Neural progenitor cell (in vitro differentiated cells): ENCODE measurements at regions not wholly inside any gene's neighbourhood (a gene's known extent, or its start where the extent isn't known, plus 50 kb on each side); places are given as distances from the start of the nearest gene placed in this dataset.

ENCODE experiments used
- DNase-seq: peaks from one replicate; pipeline ENCODE4 v3.0.0-alpha.2; 2016; ENCODE audit warnings: low spot score
- H2AFZ ChIP-seq: fragments of 200-600 bp; sonication (generic); replicated peaks from 2 replicates; pipeline ENCODE4 v1.6.1; 2016; ENCODE audit warnings: antibody characterized with exemption
- H3F3A ChIP-seq: fragments of 200-600 bp; sonication (generic); 2 replicates; pipeline ENCODE4 v1.6.1; 2016; ENCODE audit warnings: antibody characterized with exemption, low read depth
- H3K27ac ChIP-seq: fragments of 200-600 bp; sonication (generic); 2 replicates; pipeline ENCODE4 v1.5.1; 2016; ENCODE audit warnings: mild to moderate bottlenecking
- H3K27me3 ChIP-seq: fragments of 200-600 bp; sonication (generic); 2 replicates; pipeline ENCODE4 v1.6.1; 2016; ENCODE audit warnings: mild to moderate bottlenecking, moderate library complexity
- H3K36me3 ChIP-seq: fragments of 200-600 bp; sonication (generic); 2 replicates; pipeline ENCODE4 v1.5.1; 2016
- H3K4me1 ChIP-seq: fragments of 200-600 bp; sonication (generic); 2 replicates; pipeline ENCODE4 v1.6.1; 2016; ENCODE audit warnings: mixed run types
- H3K4me2 ChIP-seq: fragments of 200-600 bp; sonication (generic); 2 replicates; pipeline ENCODE4 v1.6.1; 2016
- H3K4me3 ChIP-seq: fragments of 200-600 bp; sonication (generic); 2 replicates; pipeline ENCODE4 v1.5.1; 2016
- H3K79me2 ChIP-seq: fragments of 200-600 bp; sonication (generic); 2 replicates; pipeline ENCODE4 v1.6.1; 2016; ENCODE audit warnings: low read depth
- H3K9ac ChIP-seq: fragments of 200-600 bp; sonication (generic); 2 replicates; pipeline ENCODE4 v1.6.1; 2016
- H3K9me3 ChIP-seq: fragments of 200-600 bp; sonication (generic); 2 replicates; pipeline ENCODE4 v1.5.1; 2016; ENCODE audit warnings: low read depth
- H4K20me1 ChIP-seq: fragments of 200-600 bp; sonication (generic); 2 replicates; pipeline ENCODE4 v1.6.1; 2016; ENCODE audit warnings: low read depth
- H3K27ac Mint-ChIP-seq: 3 replicates; pipeline ENCODE4 v1.8.0; 2021; ENCODE audit warnings: mixed read lengths
- H3K27me3 Mint-ChIP-seq: 2 replicates; pipeline ENCODE4 v1.8.0; 2022; ENCODE audit warnings: low read depth, mild to moderate bottlenecking, inconsistent platforms, moderate library complexity, mixed read lengths; ENCODE audit not compliant: insufficient read depth
- H3K36me3 Mint-ChIP-seq: 3 replicates; pipeline ENCODE4 v1.8.0; 2021; ENCODE audit warnings: mixed read lengths
- H3K4me1 Mint-ChIP-seq: 3 replicates; pipeline ENCODE4 v1.8.0; 2021; ENCODE audit warnings: mixed read lengths
- H3K4me3 Mint-ChIP-seq: 3 replicates; pipeline ENCODE4 v1.8.0; 2021; ENCODE audit warnings: mild to moderate bottlenecking, moderate library complexity, mixed read lengths
- H3K9me3 Mint-ChIP-seq: 3 replicates; pipeline ENCODE4 v1.8.0; 2020; ENCODE audit warnings: mixed read lengths
- EZH2 ChIP-seq: fragments of 200-600 bp; sonication (generic); IDR thresholded peaks from 2 replicates; pipeline ENCODE4 v1.6.1; 2017; ENCODE audit warnings: antibody characterized with exemption, mild to moderate bottlenecking, moderate library complexity
- EZH2phosphoT487 ChIP-seq: fragments of 200-600 bp; sonication (generic); IDR thresholded peaks from 2 replicates; pipeline ENCODE4 v1.6.1; 2017; ENCODE audit warnings: antibody characterized with exemption
- TF ChIP-seq, protein P1 (sequence below): fragments of 200-600 bp; sonication (generic); IDR thresholded peaks from 2 replicates; pipeline ENCODE4 v1.5.1; 2017; ENCODE audit warnings: antibody characterized with exemption, mild to moderate bottlenecking

- no peak for DNase-seq
- Histone ChIP-seq H3K9me3 (no peaks in the 10 kb centered on the region), H3K79me2 (no peaks in the 10 kb centered on the region), H3K36me3 (no peaks in the 10 kb centered on the region), H3F3A (no peaks in the 10 kb centered on the region), H3K27me3 (no peaks in the 10 kb centered on the region), H3K27ac (no peak overlapping the region), H3K4me1 (peaks cover 17% of the 10 kb centered on the region), H4K20me1 (no peaks in the 10 kb centered on the region), H3K9ac (no peak overlapping the region), H3K4me3 (no peak overlapping the region), H3K4me2 (no peak overlapping the region), H2AFZ (no peak overlapping the region)
- Mint-ChIP-seq H3K4me1 (peaks cover 49% of the 10 kb centered on the region), H3K36me3 (no peaks in the 10 kb centered on the region), H3K4me3 (no peak overlapping the region), H3K9me3 (no peaks in the 10 kb centered on the region), H3K27me3 (peaks cover 3% of the 10 kb centered on the region), H3K27ac (peak overlapping the region; percentile 93)
- TF ChIP-seq EZH2 = no peak
- TF ChIP-seq, protein P1, sequence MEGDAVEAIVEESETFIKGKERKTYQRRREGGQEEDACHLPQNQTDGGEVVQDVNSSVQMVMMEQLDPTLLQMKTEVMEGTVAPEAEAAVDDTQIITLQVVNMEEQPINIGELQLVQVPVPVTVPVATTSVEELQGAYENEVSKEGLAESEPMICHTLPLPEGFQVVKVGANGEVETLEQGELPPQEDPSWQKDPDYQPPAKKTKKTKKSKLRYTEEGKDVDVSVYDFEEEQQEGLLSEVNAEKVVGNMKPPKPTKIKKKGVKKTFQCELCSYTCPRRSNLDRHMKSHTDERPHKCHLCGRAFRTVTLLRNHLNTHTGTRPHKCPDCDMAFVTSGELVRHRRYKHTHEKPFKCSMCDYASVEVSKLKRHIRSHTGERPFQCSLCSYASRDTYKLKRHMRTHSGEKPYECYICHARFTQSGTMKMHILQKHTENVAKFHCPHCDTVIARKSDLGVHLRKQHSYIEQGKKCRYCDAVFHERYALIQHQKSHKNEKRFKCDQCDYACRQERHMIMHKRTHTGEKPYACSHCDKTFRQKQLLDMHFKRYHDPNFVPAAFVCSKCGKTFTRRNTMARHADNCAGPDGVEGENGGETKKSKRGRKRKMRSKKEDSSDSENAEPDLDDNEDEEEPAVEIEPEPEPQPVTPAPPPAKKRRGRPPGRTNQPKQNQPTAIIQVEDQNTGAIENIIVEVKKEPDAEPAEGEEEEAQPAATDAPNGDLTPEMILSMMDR = no peak
- no peak for TF ChIP-seq EZH2phosphoT487
These were observed 616.9 kb downstream of the CSNK1G3 start for GRCh38 chr5:124128867-124129266.

- Mint-ChIP-seq H3K27ac (peak overlapping the region; percentile 93), H3K4me3 (no peak overlapping the region), H3K4me1 (peaks cover 49% of the 10 kb centered on the region), H3K9me3 (peaks cover 3% of the 10 kb centered on the region), H3K36me3 (no peaks in the 10 kb centered on the region), H3K27me3 (peaks cover 6% of the 10 kb centered on the region)
- Histone ChIP-seq H3K4me3 (no peak overlapping the region), H3K27ac (no peak overlapping the region), H3K36me3 (no peaks in the 10 kb centered on the region), H3F3A (no peaks in the 10 kb centered on the region), H3K9me3 (no peaks in the 10 kb centered on the region), H3K27me3 (no peaks in the 10 kb centered on the region), H3K4me2 (no peak overlapping the region), H4K20me1 (no peaks in the 10 kb centered on the region), H3K79me2 (no peaks in the 10 kb centered on the region), H3K9ac (no peak overlapping the region), H3K4me1 (peaks cover 16% of the 10 kb centered on the region), H2AFZ (no peak overlapping the region)
- no peak for DNase-seq
- TF ChIP-seq EZH2 (no peak), EZH2phosphoT487 (no peak)
- TF ChIP-seq, protein P1 = no peak
These were observed 614.7 kb downstream of the CSNK1G3 start for GRCh38 chr5:124126504-124127217.

- Mint-ChIP-seq H3K27me3 (peaks cover 6% of the 10 kb centered on the region), H3K4me1 (peaks cover 47% of the 10 kb centered on the region), H3K27ac (peak overlapping the region; percentile 48), H3K36me3 (no peaks in the 10 kb centered on the region), H3K9me3 (peaks cover 6% of the 10 kb centered on the region), H3K4me3 (no peak overlapping the region)
- no peak for TF ChIP-seq EZH2
- TF ChIP-seq, protein P1 = no peak
- TF ChIP-seq EZH2phosphoT487 = no peak
- Histone ChIP-seq H3K79me2 (no peaks in the 10 kb centered on the region), H3K36me3 (no peaks in the 10 kb centered on the region), H3K4me2 (no peak overlapping the region), H3K9ac (no peak overlapping the region), H3K4me3 (no peak overlapping the region), H3F3A (no peaks in the 10 kb centered on the region), H4K20me1 (no peaks in the 10 kb centered on the region), H3K27ac (no peak overlapping the region), H3K9me3 (no peaks in the 10 kb centered on the region), H3K4me1 (peaks cover 10% of the 10 kb centered on the region), H2AFZ (no peak overlapping the region), H3K27me3 (no peaks in the 10 kb centered on the region)
- DNase-seq = no peak
These were observed 612.8 kb downstream of the CSNK1G3 start for GRCh38 chr5:124124711-124125229.
